Nephron (organoid): ENCODE measurements at regions not wholly inside any gene's neighbourhood (a gene's known extent, or its start where the extent isn't known, plus 50 kb on each side); places are given as distances from the start of the nearest gene placed in this dataset.
"Not testable (repeated sequence)": the region's sequence is repeated elsewhere in the genome, so short reads cannot be mapped to it uniquely, and the experiment has no call there.

Experiments
- H3K27ac Mint-ChIP-seq, 3 experiments: 2 replicates each; pipeline ENCODE4 v1.8.0; 2020; ENCODE audit warnings: mixed read lengths in 3 of 3, mild to moderate bottlenecking in 2 of 3, moderate library complexity in 1 of 3
- H3K27me3 Mint-ChIP-seq: 2 replicates; pipeline ENCODE4 v1.8.0; 2021; ENCODE audit warnings: low read depth, mild to moderate bottlenecking, moderate library complexity, mixed read lengths
- H3K36me3 Mint-ChIP-seq: 2 replicates; pipeline ENCODE4 v1.8.0; 2020; ENCODE audit warnings: low read depth, mixed read lengths
- H3K4me1 Mint-ChIP-seq: 2 replicates; pipeline ENCODE4 v1.8.0; 2020; ENCODE audit warnings: mixed read lengths
- H3K4me3 Mint-ChIP-seq, 3 experiments: 2 replicates each; pipeline ENCODE4 v1.8.0; 2020; ENCODE audit warnings: mild to moderate bottlenecking in 3 of 3, mixed read lengths in 3 of 3, moderate library complexity in 2 of 3
- H3K9me3 Mint-ChIP-seq: 2 replicates; pipeline ENCODE4 v1.8.0; 2020; ENCODE audit warnings: mixed read lengths
- CTCF ChIP-seq, 3 experiments: fragments of 200-600 bp; sonication (generic); IDR thresholded peaks; one replicate each; pipeline ENCODE4 v1.5.0; 2021; ENCODE audit warnings: antibody characterized with exemption in 3 of 3; ENCODE audit not compliant: unreplicated experiment in 3 of 3

GRCh38 chr6:78231002-78231401 is 578.2 kb downstream of the MEI4 start:
- Mint-ChIP-seq H3K36me3 (no peaks in the 10 kb centered on the region), H3K4me1 (no peaks in the 10 kb centered on the region), H3K27ac (no peak overlapping the region), H3K4me3 (no peak overlapping the region), H3K9me3 (peaks cover 3% of the 10 kb centered on the region), H3K27me3 (no peaks in the 10 kb centered on the region)
- no peak for TF ChIP-seq CTCF (IDR thresholded peaks at IDR 0.05; ENCODE audit: unreplicated experiment in 3 of 3)

- Mint-ChIP-seq H3K4me1 (no peaks in the 10 kb centered on the region), H3K27me3 (no peaks in the 10 kb centered on the region), H3K4me3 (no peak overlapping the region), H3K9me3 (no peaks in the 10 kb centered on the region), H3K27ac (no peak overlapping the region), H3K36me3 (no peaks in the 10 kb centered on the region)
- TF ChIP-seq CTCF (IDR thresholded peaks at IDR 0.05; ENCODE audit: unreplicated experiment in 3 of 3) = no peak
Observed at GRCh38 chr6:78243519-78243918, 590.7 kb downstream of the MEI4 start.

- Mint-ChIP-seq H3K36me3 (no peaks in the 10 kb centered on the region), H3K4me3 (no peak overlapping the region), H3K4me1 (no peaks in the 10 kb centered on the region), H3K27ac (no peak overlapping the region), H3K27me3 (no peaks in the 10 kb centered on the region), H3K9me3 (no peaks in the 10 kb centered on the region)
- no peak for TF ChIP-seq CTCF (IDR thresholded peaks at IDR 0.05; ENCODE audit: unreplicated experiment in 3 of 3)
Observed at GRCh38 chr6:78251931-78252330, 599.1 kb downstream of the MEI4 start.

GRCh38 chr6:78253618-78254017 is 600.8 kb downstream of the MEI4 start:
- H3K27me3 Mint-ChIP-seq = no peaks in the 10 kb centered on the region
- TF ChIP-seq CTCF (IDR thresholded peaks at IDR 0.05; ENCODE audit: unreplicated experiment in 3 of 3) = no peak

GRCh38 chr6:78259935-78260334 is 607.1 kb downstream of the MEI4 start:
- Mint-ChIP-seq H3K4me3 (no peak overlapping the region), H3K27me3 (no peaks in the 10 kb centered on the region), H3K36me3 (no peaks in the 10 kb centered on the region), H3K27ac (no peak overlapping the region), H3K4me1 (no peaks in the 10 kb centered on the region), H3K9me3 (no peaks in the 10 kb centered on the region)
- TF ChIP-seq CTCF (IDR thresholded peaks at IDR 0.05; ENCODE audit: unreplicated experiment in 3 of 3) = no peak

More at GRCh38 chr6:78253618-78254017, 600.8 kb downstream of the MEI4 start:
- Mint-ChIP-seq H3K4me3 (no peak overlapping the region), H3K4me1 (no peaks in the 10 kb centered on the region), H3K36me3 (no peaks in the 10 kb centered on the region), H3K27ac (no peak overlapping the region), H3K9me3 (no peaks in the 10 kb centered on the region)

GRCh38 chr6:78260427-78260826 is 606.9 kb upstream of the IRAK1BP1 start:
- not testable (repeated sequence) for H3K4me1 Mint-ChIP-seq

More at GRCh38 chr6:78260427-78260826, 606.9 kb upstream of the IRAK1BP1 start:
- not testable (repeated sequence) for H3K36me3 Mint-ChIP-seq, H3K27me3 Mint-ChIP-seq, H3K27ac Mint-ChIP-seq, H3K4me3 Mint-ChIP-seq, H3K9me3 Mint-ChIP-seq
